ENCODE measurements at regions not wholly inside any gene's neighbourhood (a gene's known extent, or its start where the extent isn't known, plus 50 kb on each side); places are given as distances from the start of the nearest gene placed in this dataset.

DNA sequence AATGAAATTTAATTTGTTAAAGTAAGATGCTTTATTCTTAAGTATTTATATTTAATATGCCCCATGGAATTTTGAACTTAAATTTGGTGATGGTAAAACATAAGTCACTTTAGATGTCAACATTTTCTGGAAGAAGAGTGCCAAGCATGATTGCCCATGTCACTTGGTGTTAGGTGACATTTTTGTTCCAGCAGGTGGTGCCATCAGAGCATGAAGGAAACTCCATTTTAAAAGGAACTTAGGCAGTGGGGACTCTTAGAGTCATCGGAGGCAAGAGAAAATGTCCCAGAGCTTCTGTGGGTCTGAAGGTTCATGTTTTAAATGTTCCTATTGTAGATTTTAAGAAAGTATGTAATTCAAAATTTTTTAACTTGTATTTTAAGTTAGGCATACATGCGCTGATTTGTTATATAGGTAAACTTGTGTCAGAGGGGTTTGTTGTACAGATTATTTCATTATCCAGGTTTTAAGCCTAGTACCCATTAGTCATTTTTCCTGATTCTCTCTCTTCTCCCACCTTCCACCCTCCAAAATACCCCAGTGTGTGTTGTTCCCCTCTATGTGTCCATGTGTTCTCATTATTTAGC lies 789.3 kb downstream of the SEMA5A start:
- no peak overlapping the region for H3K4me3 ChIP-seq (ENCODE audit: control insufficient read depth in 1 of 7, extremely low read depth in 1 of 7, insufficient read depth in 4 of 7, low read depth in 2 of 7, low read length in 6 of 7)
- ChIA-PET CTCF (interaction anchor here (0.7 to 1.7 kb wide), 3 partner anchors 444 to 740 kb away, joined by 3 to 6 read pairs (median 3); no protein-coding TSS in a partner anchor), POLR2A (no interaction called here)
- H3K4me1 ChIP-seq (ENCODE audit: control extremely low read depth in 1 of 4, control insufficient read depth in 4 of 4, insufficient read depth in 4 of 4, low read length in 3 of 4) = no peaks in the 10 kb centered on the region
- H3K27me3 ChIP-seq (replicated peaks in 2 of 5; ENCODE audit: control insufficient read depth in 4 of 5, insufficient read depth in 5 of 5, low read length in 4 of 5) = no peaks in the 10 kb centered on the region
- no peaks in the 10 kb centered on the region for H3K36me3 ChIP-seq (ENCODE audit: control insufficient read depth in 4 of 4, insufficient read depth in 4 of 4, low read length in 3 of 4)
- WGBS (ENCODE audit: insufficient coverage) = 30% methylated on average over 1 of the region's 2 CpGs
- H3K27ac ChIP-seq (ENCODE audit: insufficient read depth in 1 of 2, low read depth in 1 of 2, low read length in 2 of 2, poor library complexity in 1 of 2, severe bottlenecking in 2 of 2) = no peak overlapping the region
- peak; percentile 14 to 50 (median 46) for DNase-seq
- peaks cover 0 to 5% (median 0%) of the 10 kb centered on the region in 5 experiments for H3K9me3 ChIP-seq (ENCODE audit: control extremely low read depth in 1 of 5, control insufficient read depth in 4 of 5, insufficient read depth in 2 of 5, low read depth in 1 of 5, low read length in 4 of 5)

GRCh38 chr5:8765886-8766285 lies 780.0 kb downstream of the SEMA5A start:
- 100% methylated on average over 2 of the region's 3 CpGs for WGBS (ENCODE audit: insufficient coverage)
- CTCF ChIA-PET = no interaction called here

DNA sequence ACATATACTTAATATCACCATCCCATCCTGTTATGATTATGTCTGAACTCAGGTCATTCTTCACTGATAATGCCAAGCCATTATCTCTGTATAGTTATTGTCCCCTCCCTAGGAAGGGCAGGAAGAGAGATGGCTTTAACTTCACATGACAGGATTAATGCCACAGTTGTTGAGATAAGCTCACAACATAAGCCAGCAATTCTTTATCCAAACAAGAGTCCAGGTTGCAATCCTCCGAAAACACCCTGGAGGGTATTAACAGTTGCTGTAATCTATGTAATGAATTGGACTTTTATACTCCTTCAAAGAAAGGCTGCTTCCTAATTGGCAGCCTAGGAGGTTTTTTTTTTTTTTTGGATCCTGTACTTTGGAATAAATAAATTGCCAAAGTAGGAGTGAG lies 779.4 kb downstream of the SEMA5A start:
- POLR2A ChIA-PET = no interaction called here
- DNase-seq = no peak
- Histone ChIP-seq H3K27me3 (replicated peaks in 2 of 5; ENCODE audit: control insufficient read depth in 4 of 5, insufficient read depth in 5 of 5, low read length in 4 of 5) (no peaks in the 10 kb centered on the region), H3K4me1 (ENCODE audit: control extremely low read depth in 1 of 4, control insufficient read depth in 4 of 4, insufficient read depth in 4 of 4, low read length in 3 of 4) (no peaks in the 10 kb centered on the region), H3K9me3 (ENCODE audit: control extremely low read depth in 1 of 5, control insufficient read depth in 4 of 5, insufficient read depth in 2 of 5, low read depth in 1 of 5, low read length in 4 of 5) (no peaks in the 10 kb centered on the region), H3K4me3 (ENCODE audit: control insufficient read depth in 1 of 7, extremely low read depth in 1 of 7, insufficient read depth in 4 of 7, low read depth in 2 of 7, low read length in 6 of 7) (no peak overlapping the region), H3K36me3 (ENCODE audit: control insufficient read depth in 4 of 4, insufficient read depth in 4 of 4, low read length in 3 of 4) (no peaks in the 10 kb centered on the region), H3K27ac (ENCODE audit: insufficient read depth in 1 of 2, low read depth in 1 of 2, low read length in 2 of 2, poor library complexity in 1 of 2, severe bottlenecking in 2 of 2) (no peak overlapping the region)
- WGBS (ENCODE audit: insufficient coverage) = no CpG with 5 or more reads among the region's 1 CpG
- CTCF ChIA-PET = no interaction called here

More at GRCh38 chr5:8765886-8766285, 780.0 kb downstream of the SEMA5A start:
- no peaks in the 10 kb centered on the region for H3K4me1 ChIP-seq (ENCODE audit: control extremely low read depth in 1 of 4, control insufficient read depth in 4 of 4, insufficient read depth in 4 of 4, low read length in 3 of 4)
- POLR2A ChIA-PET = no interaction called here
- H3K36me3 ChIP-seq (ENCODE audit: control insufficient read depth in 4 of 4, insufficient read depth in 4 of 4, low read length in 3 of 4) = no peaks in the 10 kb centered on the region
- DNase-seq = no peak
- no peak overlapping the region for H3K4me3 ChIP-seq (ENCODE audit: control insufficient read depth in 1 of 7, extremely low read depth in 1 of 7, insufficient read depth in 4 of 7, low read depth in 2 of 7, low read length in 6 of 7)
- H3K9me3 ChIP-seq (ENCODE audit: control extremely low read depth in 1 of 5, control insufficient read depth in 4 of 5, insufficient read depth in 2 of 5, low read depth in 1 of 5, low read length in 4 of 5) = no peaks in the 10 kb centered on the region
- no peaks in the 10 kb centered on the region for H3K27me3 ChIP-seq (replicated peaks in 2 of 5; ENCODE audit: control insufficient read depth in 4 of 5, insufficient read depth in 5 of 5, low read length in 4 of 5)
- no peak overlapping the region for H3K27ac ChIP-seq (ENCODE audit: insufficient read depth in 1 of 2, low read depth in 1 of 2, low read length in 2 of 2, poor library complexity in 1 of 2, severe bottlenecking in 2 of 2)

- POLR2A ChIA-PET = no interaction called here
- no peaks in the 10 kb centered on the region for H3K4me1 ChIP-seq (ENCODE audit: control extremely low read depth in 1 of 4, control insufficient read depth in 4 of 4, insufficient read depth in 4 of 4, low read length in 3 of 4)
- H3K36me3 ChIP-seq (ENCODE audit: control insufficient read depth in 4 of 4, insufficient read depth in 4 of 4, low read length in 3 of 4) = no peaks in the 10 kb centered on the region
- no peak for DNase-seq
- H3K4me3 ChIP-seq (ENCODE audit: control insufficient read depth in 1 of 7, extremely low read depth in 1 of 7, insufficient read depth in 4 of 7, low read depth in 2 of 7, low read length in 6 of 7) = no peak overlapping the region
- WGBS (ENCODE audit: insufficient coverage) = 100% methylated on average over 3 of the region's 3 CpGs
- H3K27me3 ChIP-seq (replicated peaks in 2 of 5; ENCODE audit: control insufficient read depth in 4 of 5, insufficient read depth in 5 of 5, low read length in 4 of 5) = no peaks in the 10 kb centered on the region
- no peaks in the 10 kb centered on the region for H3K9me3 ChIP-seq (ENCODE audit: control extremely low read depth in 1 of 5, control insufficient read depth in 4 of 5, insufficient read depth in 2 of 5, low read depth in 1 of 5, low read length in 4 of 5)
- CTCF ChIA-PET = no interaction called here
- no peak overlapping the region for H3K27ac ChIP-seq (ENCODE audit: insufficient read depth in 1 of 2, low read depth in 1 of 2, low read length in 2 of 2, poor library complexity in 1 of 2, severe bottlenecking in 2 of 2)
Measured at GRCh38 chr5:8767111-8767510, 778.8 kb downstream of the SEMA5A start.

- Histone ChIP-seq H3K9me3 (ENCODE audit: control extremely low read depth in 1 of 5, control insufficient read depth in 4 of 5, insufficient read depth in 2 of 5, low read depth in 1 of 5, low read length in 4 of 5) (no peaks in the 10 kb centered on the region), H3K27ac (ENCODE audit: insufficient read depth in 1 of 2, low read depth in 1 of 2, low read length in 2 of 2, poor library complexity in 1 of 2, severe bottlenecking in 2 of 2) (no peak overlapping the region), H3K4me1 (ENCODE audit: control extremely low read depth in 1 of 4, control insufficient read depth in 4 of 4, insufficient read depth in 4 of 4, low read length in 3 of 4) (no peaks in the 10 kb centered on the region), H3K27me3 (replicated peaks in 2 of 5; ENCODE audit: control insufficient read depth in 4 of 5, insufficient read depth in 5 of 5, low read length in 4 of 5) (no peaks in the 10 kb centered on the region), H3K4me3 (ENCODE audit: control insufficient read depth in 1 of 7, extremely low read depth in 1 of 7, insufficient read depth in 4 of 7, low read depth in 2 of 7, low read length in 6 of 7) (no peak overlapping the region), H3K36me3 (ENCODE audit: control insufficient read depth in 4 of 4, insufficient read depth in 4 of 4, low read length in 3 of 4) (no peaks in the 10 kb centered on the region)
- POLR2A ChIA-PET = no interaction called here
- WGBS (ENCODE audit: insufficient coverage) = 89% methylated on average over 3 of the region's 3 CpGs
- CTCF ChIA-PET = no interaction called here
- DNase-seq = no peak
Measured at GRCh38 chr5:8767746-8768145, 778.1 kb downstream of the SEMA5A start.

- ChIA-PET POLR2A (no interaction called here), CTCF (interaction anchor here (0.7 kb wide), 1 partner anchor 9 kb away, joined by 3 read pairs; no protein-coding TSS in a partner anchor)
- DNase-seq = no peak
- no peaks in the 10 kb centered on the region for H3K9me3 ChIP-seq (ENCODE audit: control extremely low read depth in 1 of 5, control insufficient read depth in 4 of 5, insufficient read depth in 2 of 5, low read depth in 1 of 5, low read length in 4 of 5)
- H3K4me1 ChIP-seq (ENCODE audit: control extremely low read depth in 1 of 4, control insufficient read depth in 4 of 4, insufficient read depth in 4 of 4, low read length in 3 of 4) = no peaks in the 10 kb centered on the region
- no peaks in the 10 kb centered on the region for H3K36me3 ChIP-seq (ENCODE audit: control insufficient read depth in 4 of 4, insufficient read depth in 4 of 4, low read length in 3 of 4)
- no peak overlapping the region for H3K4me3 ChIP-seq (ENCODE audit: control insufficient read depth in 1 of 7, extremely low read depth in 1 of 7, insufficient read depth in 4 of 7, low read depth in 2 of 7, low read length in 6 of 7)
- no peak overlapping the region for H3K27ac ChIP-seq (ENCODE audit: insufficient read depth in 1 of 2, low read depth in 1 of 2, low read length in 2 of 2, poor library complexity in 1 of 2, severe bottlenecking in 2 of 2)
- 100% methylated on average over 3 of the region's 3 CpGs for WGBS (ENCODE audit: insufficient coverage)
- H3K27me3 ChIP-seq (replicated peaks in 2 of 5; ENCODE audit: control insufficient read depth in 4 of 5, insufficient read depth in 5 of 5, low read length in 4 of 5) = no peaks in the 10 kb centered on the region
Measured at GRCh38 chr5:8769631-8770030, 776.2 kb downstream of the SEMA5A start.

- ChIA-PET CTCF (interaction anchor here (0.7 kb wide), 1 partner anchor 8 kb away, joined by 3 read pairs; no protein-coding TSS in a partner anchor), POLR2A (no interaction called here)
- WGBS (ENCODE audit: insufficient coverage) = 100% methylated on average over 1 of the region's 3 CpGs
- Histone ChIP-seq H3K36me3 (ENCODE audit: control insufficient read depth in 4 of 4, insufficient read depth in 4 of 4, low read length in 3 of 4) (no peaks in the 10 kb centered on the region), H3K27ac (ENCODE audit: insufficient read depth in 1 of 2, low read depth in 1 of 2, low read length in 2 of 2, poor library complexity in 1 of 2, severe bottlenecking in 2 of 2) (no peak overlapping the region), H3K27me3 (replicated peaks in 2 of 5; ENCODE audit: control insufficient read depth in 4 of 5, insufficient read depth in 5 of 5, low read length in 4 of 5) (no peaks in the 10 kb centered on the region), H3K4me3 (ENCODE audit: control insufficient read depth in 1 of 7, extremely low read depth in 1 of 7, insufficient read depth in 4 of 7, low read depth in 2 of 7, low read length in 6 of 7) (no peak overlapping the region), H3K4me1 (ENCODE audit: control extremely low read depth in 1 of 4, control insufficient read depth in 4 of 4, insufficient read depth in 4 of 4, low read length in 3 of 4) (no peaks in the 10 kb centered on the region), H3K9me3 (ENCODE audit: control extremely low read depth in 1 of 5, control insufficient read depth in 4 of 5, insufficient read depth in 2 of 5, low read depth in 1 of 5, low read length in 4 of 5) (no peaks in the 10 kb centered on the region)
- DNase-seq = no peak
Measured at GRCh38 chr5:8770431-8770830, 775.4 kb downstream of the SEMA5A start.
